Cardiac muscle cell (in vitro differentiated cells and primary cell): ENCODE measurements at regions not wholly inside any gene's neighbourhood (a gene's known extent, or its start where the extent isn't known, plus 50 kb on each side); places are given as distances from the start of the nearest gene placed in this dataset.

Source experiments
- DNase-seq, 2 donors: peaks; one replicate each; pipeline versions ENCODE4 v3.0.0 to v3.0.0-alpha.2; 2010 to 2017; ENCODE audit warnings: low read depth in 1 of 2, low spot score in 1 of 2
- H3K27ac ChIP-seq: fragments of 200-600 bp; sonication (generic); 2 replicates; pipeline ENCODE4 v1.5.1; 2016
- H3K27me3 ChIP-seq: fragments of 200-600 bp; sonication (generic); 2 replicates; pipeline ENCODE4 v1.6.0; 2016; ENCODE audit warnings: control low read depth
- H3K36me3 ChIP-seq: fragments of 200-600 bp; sonication (generic); 2 replicates; pipeline ENCODE4 v1.5.1; 2016; ENCODE audit warnings: control low read depth
- H3K4me1 ChIP-seq: fragments of 200-600 bp; sonication (generic); 2 replicates; pipeline ENCODE4 v1.8.1; 2017; ENCODE audit warnings: low read depth, mild to moderate bottlenecking, mixed run types
- H3K4me3 ChIP-seq: fragments of 200-600 bp; sonication (generic); 2 replicates; pipeline ENCODE4 v1.5.1; 2016; ENCODE audit warnings: mild to moderate bottlenecking
- H3K9me3 ChIP-seq: fragments of 200-600 bp; sonication (generic); 2 replicates; pipeline ENCODE4 v1.5.1; 2017; ENCODE audit warnings: low read depth, mild to moderate bottlenecking, control low read depth
- TF ChIP-seq, protein P1 (sequence below): IDR thresholded peaks from 2 replicates; pipeline ENCODE4 v1.5.1; 2012; ENCODE audit warnings: low read depth, mild to moderate bottlenecking, low read length

DNA sequence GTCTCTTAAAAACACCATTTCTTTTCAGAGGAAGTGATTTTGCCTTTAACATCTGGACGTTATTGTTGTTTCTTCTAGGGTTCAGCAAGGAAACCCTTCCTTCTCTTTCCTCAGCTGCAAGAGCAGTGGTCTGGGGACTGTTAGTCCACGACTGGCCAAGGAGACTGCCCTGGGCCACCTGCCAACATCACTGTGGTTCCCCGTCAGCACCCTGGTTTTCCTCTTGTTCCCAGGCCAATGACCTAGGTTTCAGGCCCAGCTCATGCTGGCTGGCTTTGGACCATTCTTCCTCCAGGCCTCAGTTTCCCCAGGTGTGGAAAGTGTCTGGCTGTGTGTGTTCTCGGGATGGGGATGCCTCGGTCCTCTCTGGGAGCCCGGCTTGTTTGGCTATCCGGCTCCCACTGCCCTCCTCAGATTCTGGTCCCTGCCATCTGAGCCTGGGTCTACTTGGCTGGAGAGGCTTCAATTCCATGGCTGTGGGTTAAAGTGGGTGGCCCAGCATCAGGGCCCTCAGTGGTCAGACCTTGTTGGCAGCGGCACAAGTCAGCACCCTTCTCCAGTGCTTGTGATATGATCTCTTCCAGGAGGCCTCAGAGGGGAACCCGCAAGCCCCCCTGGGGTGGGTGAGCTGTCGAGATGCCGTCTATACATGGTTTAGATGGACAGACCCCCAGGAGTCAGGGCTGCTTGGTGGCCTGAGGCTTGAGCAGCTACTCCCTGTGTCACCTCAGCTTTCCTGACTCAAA is 234.3 kb upstream of the HS6ST1 start:
- Histone ChIP-seq H3K4me3 (no peak overlapping the region), H3K27ac (no peak overlapping the region), H3K4me1 (no peaks in the 10 kb centered on the region), H3K36me3 (no peaks in the 10 kb centered on the region), H3K9me3 (no peaks in the 10 kb centered on the region), H3K27me3 (no peaks in the 10 kb centered on the region)
- peak in 1 of 2 donors; percentile 73 for DNase-seq
- TF ChIP-seq, protein P1, sequence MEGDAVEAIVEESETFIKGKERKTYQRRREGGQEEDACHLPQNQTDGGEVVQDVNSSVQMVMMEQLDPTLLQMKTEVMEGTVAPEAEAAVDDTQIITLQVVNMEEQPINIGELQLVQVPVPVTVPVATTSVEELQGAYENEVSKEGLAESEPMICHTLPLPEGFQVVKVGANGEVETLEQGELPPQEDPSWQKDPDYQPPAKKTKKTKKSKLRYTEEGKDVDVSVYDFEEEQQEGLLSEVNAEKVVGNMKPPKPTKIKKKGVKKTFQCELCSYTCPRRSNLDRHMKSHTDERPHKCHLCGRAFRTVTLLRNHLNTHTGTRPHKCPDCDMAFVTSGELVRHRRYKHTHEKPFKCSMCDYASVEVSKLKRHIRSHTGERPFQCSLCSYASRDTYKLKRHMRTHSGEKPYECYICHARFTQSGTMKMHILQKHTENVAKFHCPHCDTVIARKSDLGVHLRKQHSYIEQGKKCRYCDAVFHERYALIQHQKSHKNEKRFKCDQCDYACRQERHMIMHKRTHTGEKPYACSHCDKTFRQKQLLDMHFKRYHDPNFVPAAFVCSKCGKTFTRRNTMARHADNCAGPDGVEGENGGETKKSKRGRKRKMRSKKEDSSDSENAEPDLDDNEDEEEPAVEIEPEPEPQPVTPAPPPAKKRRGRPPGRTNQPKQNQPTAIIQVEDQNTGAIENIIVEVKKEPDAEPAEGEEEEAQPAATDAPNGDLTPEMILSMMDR = no peak

DNA sequence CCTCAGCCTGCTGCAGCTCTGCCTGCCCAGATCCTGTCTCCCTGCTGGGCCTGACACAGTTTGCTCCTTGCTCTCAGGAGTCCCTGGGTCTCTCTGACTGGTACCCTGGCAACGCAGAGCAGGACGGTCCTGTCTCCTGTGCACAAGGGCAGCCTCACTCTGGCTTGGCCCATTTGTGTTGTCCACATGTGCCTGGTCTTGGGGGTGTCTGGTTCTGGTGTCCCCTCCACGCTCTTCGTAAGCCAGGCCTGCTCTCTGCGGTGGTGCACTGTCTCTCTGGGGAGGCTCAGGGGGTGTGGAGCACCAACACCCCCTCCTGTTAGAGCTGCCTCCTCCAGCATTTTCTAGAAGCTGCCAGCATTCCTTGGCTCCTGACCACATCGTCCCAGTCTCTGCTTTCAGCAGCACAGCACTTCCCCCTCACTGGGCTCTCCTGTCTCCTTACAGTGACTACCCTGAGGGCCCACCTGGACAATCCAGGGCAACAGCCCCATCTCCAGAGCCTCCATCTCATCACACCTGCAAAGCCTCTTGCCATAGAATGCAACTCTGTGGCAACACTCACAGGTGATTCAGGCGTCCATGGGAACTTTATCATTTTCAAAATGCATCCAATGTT is 235.6 kb upstream of the HS6ST1 start:
- Histone ChIP-seq H3K4me1 (no peaks in the 10 kb centered on the region), H3K27ac (no peak overlapping the region), H3K9me3 (no peaks in the 10 kb centered on the region), H3K27me3 (no peaks in the 10 kb centered on the region), H3K4me3 (no peak overlapping the region), H3K36me3 (no peaks in the 10 kb centered on the region)
- DNase-seq = no peak
- TF ChIP-seq, protein P1 = no peak

DNA sequence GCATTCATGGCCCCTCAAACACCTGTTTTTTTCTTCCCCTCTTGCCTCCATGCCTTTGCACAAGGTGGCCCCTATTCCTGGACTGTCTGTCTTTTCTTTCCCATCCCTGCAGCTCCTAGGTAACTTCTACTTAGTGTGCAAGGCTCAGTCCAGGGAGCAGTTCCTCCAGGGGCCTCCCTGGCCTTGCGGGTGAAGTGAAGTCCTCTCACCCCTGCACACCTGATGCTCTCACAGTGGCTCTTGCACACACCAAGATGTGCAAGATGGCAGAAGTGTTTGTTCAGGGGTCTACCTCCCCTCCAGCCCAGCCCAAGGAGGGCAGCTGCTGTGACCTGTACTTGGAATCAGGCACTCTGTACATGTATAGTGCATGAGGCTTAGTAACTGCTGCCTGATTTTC is 236.8 kb upstream of the HS6ST1 start:
- Histone ChIP-seq H3K27ac (no peak overlapping the region), H3K9me3 (no peaks in the 10 kb centered on the region), H3K27me3 (no peaks in the 10 kb centered on the region), H3K36me3 (no peaks in the 10 kb centered on the region), H3K4me1 (no peaks in the 10 kb centered on the region), H3K4me3 (no peak overlapping the region)
- TF ChIP-seq, protein P1 = no peak
- DNase-seq = no peak

DNA sequence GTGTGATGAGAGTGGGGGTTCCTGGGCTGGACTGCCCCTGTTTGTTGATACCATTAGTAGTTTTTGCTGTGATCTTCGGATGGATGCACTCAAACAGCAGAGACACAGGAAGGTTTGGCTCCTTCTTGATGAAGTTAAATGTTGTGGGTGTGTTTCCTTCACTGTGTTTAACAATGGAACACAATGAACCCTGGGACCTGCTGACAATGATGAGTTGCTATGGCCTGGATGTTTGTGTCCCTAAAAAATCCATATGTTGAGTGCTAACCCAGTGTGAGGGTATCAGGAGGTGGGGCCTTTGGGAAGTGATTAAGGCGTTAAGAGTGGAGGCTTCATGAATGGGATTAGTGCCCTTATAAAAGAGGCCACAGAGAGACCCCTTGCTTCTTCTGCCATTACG is 237.4 kb upstream of the HS6ST1 start:
- Histone ChIP-seq H3K27ac (no peak overlapping the region), H3K4me3 (no peak overlapping the region), H3K4me1 (no peaks in the 10 kb centered on the region), H3K9me3 (no peaks in the 10 kb centered on the region), H3K36me3 (no peaks in the 10 kb centered on the region), H3K27me3 (no peaks in the 10 kb centered on the region)
- TF ChIP-seq, protein P1 = no peak
- no peak for DNase-seq

DNA sequence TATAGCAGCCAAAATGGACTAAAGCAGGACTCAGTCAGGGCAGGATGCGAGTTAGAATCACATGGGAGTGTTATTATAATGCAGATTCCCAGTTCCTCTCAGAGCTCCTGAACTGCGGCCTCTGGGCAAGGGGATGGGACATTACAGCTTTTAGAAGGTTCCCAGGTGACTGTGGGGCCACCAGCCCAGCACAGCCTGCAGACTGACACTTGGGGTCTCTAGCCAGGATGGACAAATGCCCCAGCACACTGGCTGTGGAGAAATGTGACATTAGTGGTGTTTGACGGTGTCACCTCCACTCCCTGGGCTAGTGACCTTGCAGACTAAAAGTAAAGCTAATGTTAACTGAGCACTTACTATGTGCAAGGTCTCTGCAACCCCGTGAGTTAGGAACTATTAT is 238.0 kb upstream of the HS6ST1 start:
- TF ChIP-seq, protein P1 = no peak
- H3K27ac ChIP-seq = no peak overlapping the region

More for the DNA sequence above, 238.0 kb upstream of the HS6ST1 start:
- Histone ChIP-seq H3K4me1 (no peaks in the 10 kb centered on the region), H3K4me3 (no peak overlapping the region), H3K27me3 (no peaks in the 10 kb centered on the region), H3K9me3 (no peaks in the 10 kb centered on the region), H3K36me3 (no peaks in the 10 kb centered on the region)
- DNase-seq = no peak
